Epidermal melanocyte (primary cell): ENCODE measurements at regions not wholly inside any gene's neighbourhood (a gene's known extent, or its start where the extent isn't known, plus 50 kb on each side); places are given as distances from the start of the nearest gene placed in this dataset.

ENCODE experiments used
- DNase-seq: peaks from one replicate; pipeline ENCODE4 v3.0.0; 2011; ENCODE audit warnings: low spot score; ENCODE audit not compliant: insufficient read length

DNA sequence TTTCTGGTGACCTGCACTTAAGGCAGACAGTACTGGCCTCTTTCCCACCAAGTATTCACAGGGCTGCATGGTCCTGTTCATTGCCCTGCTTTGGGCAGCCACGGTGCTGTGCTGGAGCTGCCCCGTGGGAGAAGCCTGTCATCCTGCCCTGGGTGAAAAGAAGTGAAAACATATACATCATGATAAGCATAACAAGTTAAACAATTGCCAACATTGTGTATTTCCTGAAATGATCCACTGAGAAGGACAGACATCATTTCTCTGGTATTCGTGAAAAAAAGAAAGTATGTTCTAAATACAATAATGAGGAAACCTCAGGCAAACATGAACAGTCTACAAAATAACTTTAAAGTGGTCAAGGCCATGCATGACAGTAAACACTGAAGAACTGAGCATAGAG, 393.1 kb downstream of the TMEM135 start:
- no peak for DNase-seq

- DNase-seq, result no peak
Measured at GRCh38 chr11:87429996-87430395, 392.3 kb downstream of the TMEM135 start.

DNA sequence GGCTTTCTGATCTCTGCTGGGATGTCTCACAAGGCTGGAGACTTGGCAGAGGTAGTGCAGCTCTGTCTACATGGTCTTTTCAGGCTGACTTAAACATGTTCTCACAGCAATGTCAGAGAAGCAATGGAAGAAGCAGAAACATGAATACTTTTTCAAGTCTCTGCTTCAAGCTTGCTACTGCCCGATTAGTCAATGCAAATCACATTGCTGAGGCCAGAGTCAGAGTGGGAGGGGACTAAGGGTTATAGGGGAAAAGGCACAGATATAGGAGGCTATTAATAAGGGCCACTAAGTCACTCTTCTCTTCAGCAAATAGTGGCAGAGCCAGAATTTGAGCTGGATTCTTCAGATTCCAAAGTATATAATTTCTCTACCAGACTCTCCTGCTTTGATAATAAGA, 390.5 kb downstream of the TMEM135 start:
- DNase-seq, result no peak

DNA sequence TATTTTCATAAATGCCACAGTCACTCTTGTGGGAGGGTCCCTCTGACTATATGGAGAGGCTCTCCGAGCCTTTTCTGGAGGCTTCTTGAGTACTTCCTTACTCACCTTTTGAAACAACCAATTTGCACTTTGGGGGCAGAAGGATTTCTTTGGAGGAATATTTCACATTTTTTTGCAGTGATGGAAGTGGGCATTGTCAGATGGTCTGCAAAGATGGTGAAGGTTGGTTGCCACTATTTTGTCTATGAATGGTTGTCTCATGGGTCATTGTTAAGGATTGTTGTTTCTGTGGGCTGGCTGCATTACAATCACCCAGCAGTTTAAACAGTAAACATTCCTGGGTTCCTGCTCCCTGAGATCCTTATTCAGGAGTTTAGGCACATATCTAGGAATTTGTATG, 388.2 kb downstream of the TMEM135 start:
- no peak for DNase-seq

- no peak for DNase-seq
Measured at GRCh38 chr11:87425391-87425790, 387.7 kb downstream of the TMEM135 start.

DNA sequence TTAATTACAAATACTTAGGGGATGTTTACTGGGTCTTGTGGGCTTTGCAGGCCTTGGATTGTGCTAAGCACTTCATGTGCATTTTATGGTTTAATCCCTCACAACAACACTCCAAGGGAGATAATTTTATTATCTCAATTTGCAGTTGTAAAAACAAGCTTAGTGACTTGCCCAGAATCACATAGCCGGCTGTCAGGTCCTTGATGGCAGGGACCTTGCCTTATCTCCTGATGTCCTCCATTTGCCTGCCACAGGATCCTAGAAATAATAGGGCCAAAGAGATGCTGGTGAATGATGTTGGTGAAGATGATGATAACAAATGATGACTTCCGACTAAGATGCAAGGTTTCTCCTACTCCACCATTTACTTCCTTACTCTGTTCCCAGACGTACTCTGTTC, 385.4 kb downstream of the TMEM135 start:
- no peak for DNase-seq

DNA sequence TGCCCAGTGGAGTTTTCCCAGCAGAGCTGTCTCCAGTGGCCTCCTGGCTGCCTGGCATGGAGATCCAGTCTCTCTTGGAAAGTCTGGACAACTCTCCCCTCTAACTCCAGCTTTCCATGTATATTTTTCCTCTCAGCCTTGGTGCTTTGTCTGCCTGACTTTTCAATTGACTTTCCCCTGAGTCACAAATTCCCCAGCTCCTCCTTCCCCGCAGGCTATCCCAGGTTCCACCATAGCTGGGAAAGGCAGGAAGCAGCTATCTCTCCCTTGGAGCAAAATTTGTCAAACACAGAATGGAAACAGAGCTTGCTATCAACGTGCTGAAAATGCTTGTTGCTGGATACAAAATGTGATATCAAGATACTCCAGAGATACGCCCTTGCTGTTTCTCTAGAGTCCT, 384.8 kb downstream of the TMEM135 start:
- DNase-seq, result no peak

GRCh38 chr11:87421422-87421821, 383.7 kb downstream of the TMEM135 start:
- peak; percentile 35 for DNase-seq

GRCh38 chr11:87417951-87418350, 380.2 kb downstream of the TMEM135 start:
- DNase-seq, result no peak

- no peak for DNase-seq
Measured at GRCh38 chr11:87405843-87406242, 368.1 kb downstream of the TMEM135 start.

- no peak for DNase-seq
Measured at GRCh38 chr11:87405356-87405755, 367.6 kb downstream of the TMEM135 start.

- DNase-seq, result no peak
Measured at GRCh38 chr11:87401653-87402052, 363.9 kb downstream of the TMEM135 start.

GRCh38 chr11:87399341-87399740, 361.6 kb downstream of the TMEM135 start:
- DNase-seq, result no peak

GRCh38 chr11:87398931-87399330, 361.2 kb downstream of the TMEM135 start:
- DNase-seq, result no peak

- no peak for DNase-seq
Measured at GRCh38 chr11:87397011-87397865, 359.5 kb downstream of the TMEM135 start.

- DNase-seq, result no peak
Measured at GRCh38 chr11:87394924-87395323, 357.2 kb downstream of the TMEM135 start.

DNA sequence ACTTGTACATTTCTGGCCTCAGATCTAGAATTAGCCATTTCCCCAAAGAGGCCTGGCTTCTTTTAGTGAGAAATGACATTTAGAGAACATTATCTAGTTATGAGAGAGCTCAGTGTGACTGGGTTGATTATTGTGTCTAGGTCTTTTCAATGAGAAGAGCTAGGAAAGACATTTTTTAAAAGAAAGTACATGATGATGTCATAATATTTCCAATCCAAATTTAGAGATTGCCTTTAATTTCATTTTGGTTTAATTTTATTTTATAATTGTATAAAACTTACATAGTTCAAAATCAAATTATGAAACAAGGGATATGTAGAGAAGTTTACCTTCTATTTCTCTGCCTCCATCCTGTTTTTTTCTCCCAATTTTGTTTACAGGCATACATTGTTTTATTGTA, 354.9 kb downstream of the TMEM135 start:
- DNase-seq, result no peak

DNA sequence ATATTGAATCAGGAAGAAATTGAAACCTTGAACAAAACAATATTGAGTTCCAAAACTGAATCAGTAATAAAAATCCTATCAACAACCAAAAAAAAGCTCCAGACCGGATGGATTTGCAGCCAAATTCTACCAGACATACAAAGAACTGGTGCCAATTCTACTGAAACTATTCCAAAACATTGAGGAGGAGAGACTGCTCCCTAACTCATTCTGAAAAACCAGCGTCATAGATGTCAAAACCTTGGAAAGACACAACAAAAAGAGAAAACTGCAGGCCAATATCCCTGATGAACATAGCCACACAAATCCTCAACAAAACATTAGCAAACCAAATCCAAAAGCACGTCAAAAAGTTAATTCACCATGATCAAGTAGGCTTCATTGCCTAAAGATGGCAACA, 353.8 kb downstream of the TMEM135 start:
- DNase-seq, result no peak

DNA sequence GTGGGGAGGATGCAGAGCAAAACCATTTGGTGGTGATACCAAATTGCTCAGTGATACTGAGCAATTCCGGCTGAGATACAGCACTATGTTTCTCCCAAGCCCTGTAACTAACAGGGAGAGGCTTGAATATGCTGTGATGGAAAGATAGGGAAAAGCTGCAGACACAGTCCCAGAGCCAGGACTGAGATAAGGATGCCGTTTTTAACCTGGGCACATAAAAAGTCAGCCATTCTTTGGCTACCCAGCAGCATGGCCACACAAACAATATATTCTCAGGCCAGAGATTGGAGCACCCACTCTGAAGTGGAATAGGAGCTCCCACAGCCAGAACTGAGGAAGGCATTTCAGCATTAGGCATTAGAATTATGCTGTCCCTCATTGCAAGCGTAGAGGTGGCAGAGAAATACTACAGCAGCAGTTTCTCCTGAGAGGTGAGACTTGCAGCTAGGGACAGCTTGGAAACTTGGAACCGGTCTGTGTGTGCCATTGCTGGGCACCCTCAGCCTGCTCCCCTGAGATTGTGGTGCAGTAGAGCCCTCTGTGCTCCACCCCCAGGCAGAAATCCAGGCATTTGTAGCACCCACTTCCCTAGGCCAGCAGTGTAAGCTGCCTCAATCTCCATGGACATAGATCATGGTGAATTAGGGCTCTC, 346.5 kb downstream of the TMEM135 start:
- no peak for DNase-seq

DNA sequence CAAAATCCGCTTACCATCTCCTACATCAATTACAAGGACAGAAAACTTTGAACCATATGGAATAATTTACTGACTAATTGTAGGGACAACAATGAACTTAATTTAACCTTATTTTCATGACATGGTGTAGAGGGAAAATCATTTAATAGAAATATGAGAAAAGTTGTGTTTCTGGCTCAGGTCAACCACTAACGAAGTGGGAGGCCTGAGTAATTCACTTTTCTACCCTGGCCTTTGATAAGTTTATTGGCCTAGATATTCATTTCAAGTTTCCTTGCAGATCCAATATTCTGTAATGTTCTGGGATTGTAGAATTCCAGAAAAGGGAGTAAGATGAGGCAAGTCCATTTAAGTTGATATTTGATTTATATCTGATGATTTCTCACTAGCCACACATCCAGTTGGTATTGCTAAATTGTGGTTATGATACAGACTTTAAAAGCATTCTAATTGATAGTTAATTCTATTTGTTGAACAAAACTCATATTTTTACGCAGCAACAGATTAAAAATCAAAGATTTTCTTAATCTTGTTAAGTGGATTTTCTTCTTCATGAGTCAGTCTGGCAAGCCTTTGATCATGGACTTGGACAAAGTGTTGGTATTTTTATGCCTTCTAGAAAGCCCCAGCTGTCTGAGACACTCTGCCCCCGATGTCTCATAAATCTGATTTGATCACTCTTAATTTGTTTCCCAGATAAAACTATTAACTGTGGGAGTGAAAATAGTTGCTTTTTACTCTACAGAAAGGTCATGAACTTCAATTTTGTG, 336.5 kb downstream of the TMEM135 start:
- DNase-seq, result no peak
